NB4 (cell line): ENCODE measurements at regions not wholly inside any gene's neighbourhood (a gene's known extent, or its start where the extent isn't known, plus 50 kb on each side); places are given as distances from the start of the nearest gene placed in this dataset.

Source experiments
- DNase-seq: peaks from one replicate; pipeline ENCODE4 v3.0.0; 2010; ENCODE audit warnings: low read depth
- H3K4me3 ChIP-seq: one replicate; pipeline ENCODE4 v1.5.1; 2011; ENCODE audit warnings: mild to moderate bottlenecking, low read depth, low read length, moderate library complexity
- CTCF ChIP-seq: IDR thresholded peaks from one replicate; pipeline ENCODE4 v1.5.1; 2012; ENCODE audit warnings: low read depth, low read length
- MYC ChIP-seq: IDR thresholded peaks from 2 replicates; pipeline ENCODE4 v1.6.1; 2011; ENCODE audit warnings: low read depth, low read length
- POLR2A ChIP-seq: IDR thresholded peaks from 2 replicates; pipeline ENCODE4 v1.6.1; 2011; ENCODE audit warnings: mild to moderate bottlenecking; ENCODE audit not compliant: insufficient read length; ENCODE audit errors: extremely low read depth
- TF ChIP-seq, protein P1 (sequence below): IDR thresholded peaks from 2 replicates; pipeline ENCODE4 v1.6.1; 2011; ENCODE audit warnings: low read depth, low read length

- no peak for DNase-seq
- no peak for TF ChIP-seq MYC
- no peak overlapping the region for H3K4me3 ChIP-seq
Observed at GRCh38 chr1:88014131-88014530, 669.9 kb upstream of the PKN2 start.

- no peak for TF ChIP-seq POLR2A
- no peak for TF ChIP-seq MYC
- TF ChIP-seq CTCF, result no peak
- TF ChIP-seq, protein P1, sequence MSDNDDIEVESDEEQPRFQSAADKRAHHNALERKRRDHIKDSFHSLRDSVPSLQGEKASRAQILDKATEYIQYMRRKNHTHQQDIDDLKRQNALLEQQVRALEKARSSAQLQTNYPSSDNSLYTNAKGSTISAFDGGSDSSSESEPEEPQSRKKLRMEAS, result no peak
- no peak overlapping the region for H3K4me3 ChIP-seq
- DNase-seq, result no peak
Observed at GRCh38 chr1:88016947-88017346, 667.1 kb upstream of the PKN2 start.

DNA sequence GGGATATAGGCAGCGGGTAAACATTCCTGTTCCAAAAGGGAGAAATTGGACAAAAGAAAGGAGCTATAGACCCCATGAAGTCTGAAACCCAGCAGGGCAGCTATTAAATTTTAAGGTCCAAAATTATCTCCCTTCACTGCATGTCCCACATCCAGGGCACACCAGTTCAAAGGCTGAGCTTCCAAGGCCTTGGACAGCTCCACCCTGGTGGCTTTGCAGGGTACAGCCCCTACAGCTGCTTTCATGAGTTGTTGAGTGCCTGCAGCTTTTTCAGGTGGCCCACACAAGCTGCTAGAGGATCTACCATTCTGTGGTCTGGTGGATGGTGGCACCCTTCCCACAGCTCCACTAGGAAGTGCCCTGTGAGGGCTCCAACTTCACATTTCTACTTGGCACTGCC, 662.5 kb upstream of the PKN2 start:
- TF ChIP-seq CTCF (no peak), POLR2A (no peak), MYC (no peak)
- TF ChIP-seq, protein P1, result no peak
- no peak for DNase-seq
- no peak overlapping the region for H3K4me3 ChIP-seq

DNA sequence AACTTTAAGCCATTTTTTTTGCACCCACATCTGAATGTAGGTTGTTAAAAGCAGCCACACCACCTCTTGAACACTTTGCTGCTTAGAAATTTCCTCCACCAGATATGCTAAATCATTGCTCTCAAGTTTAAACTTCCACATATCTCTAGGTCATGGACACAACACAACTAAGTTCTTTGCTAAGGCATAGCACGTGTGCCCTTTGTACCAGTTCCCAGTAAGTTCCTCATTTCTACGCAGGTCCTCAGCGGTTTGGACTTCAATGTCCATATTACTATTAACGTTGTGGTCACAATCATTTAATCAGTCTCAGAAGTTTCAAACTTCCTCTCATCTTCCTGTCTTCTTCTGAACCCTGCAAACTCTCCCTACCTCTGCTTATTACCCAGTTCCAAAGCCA, 661.6 kb upstream of the PKN2 start:
- peak; percentile 33 for DNase-seq

GRCh38 chr1:88029142-88029541, 654.9 kb upstream of the PKN2 start:
- peak; percentile 4 for DNase-seq
- TF ChIP-seq MYC (no peak), CTCF (no peak), POLR2A (no peak)
- TF ChIP-seq, protein P1, result no peak
- no peak overlapping the region for H3K4me3 ChIP-seq

More for the DNA sequence above, 661.6 kb upstream of the PKN2 start:
- TF ChIP-seq, protein P1, result peak; percentile 73
- no peak for TF ChIP-seq POLR2A
- no peak overlapping the region for H3K4me3 ChIP-seq

- no peak for TF ChIP-seq POLR2A
- H3K4me3 ChIP-seq, result no peak overlapping the region
- no peak for DNase-seq
Observed at GRCh38 chr1:88029899-88030298, 654.2 kb upstream of the PKN2 start.

DNA sequence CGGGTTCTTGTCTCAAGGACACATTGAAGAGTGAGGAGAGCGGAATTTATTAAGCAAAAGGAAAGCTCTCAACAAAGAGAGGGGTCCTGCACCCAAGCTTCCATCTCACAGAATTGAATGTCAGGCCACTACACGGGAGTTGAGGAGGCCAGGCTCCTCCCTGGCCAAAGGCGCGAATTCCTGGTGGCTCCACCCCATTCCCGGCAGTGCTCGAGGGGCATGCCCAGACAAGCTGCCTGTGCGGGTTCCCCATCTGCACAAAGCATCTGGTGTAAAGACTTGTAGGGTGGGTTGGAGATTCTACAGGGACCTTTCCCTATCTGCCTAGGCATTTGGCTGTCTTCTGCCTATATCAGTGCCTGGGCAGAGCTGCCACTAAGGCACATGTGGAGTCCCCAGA, 648.5 kb upstream of the PKN2 start:
- TF ChIP-seq POLR2A (no peak), CTCF (no peak), MYC (no peak)
- TF ChIP-seq, protein P1, result no peak
- no peak overlapping the region for H3K4me3 ChIP-seq
- DNase-seq, result no peak
